GM06990 (cell line): ENCODE measurements at regions not wholly inside any gene's neighbourhood (a gene's known extent, or its start where the extent isn't known, plus 50 kb on each side); places are given as distances from the start of the nearest gene placed in this dataset.

Source experiments
- DNase-seq: peaks from one replicate; pipeline ENCODE4 v3.0.0-alpha.2; 2011; ENCODE audit not compliant: insufficient read length; ENCODE audit errors: extremely low read depth
- H3K27me3 ChIP-seq: replicated peaks from 2 replicates; pipeline ENCODE4 v1.6.0; 2011; ENCODE audit warnings: low read length; ENCODE audit not compliant: control insufficient read depth, insufficient read depth
- H3K36me3 ChIP-seq: 2 replicates; pipeline ENCODE4 v1.5.1; 2011; ENCODE audit warnings: low read length; ENCODE audit not compliant: control insufficient read depth, insufficient read depth
- H3K4me3 ChIP-seq: replicated peaks from 2 replicates; pipeline ENCODE4 v1.5.1; 2011; ENCODE audit warnings: low read depth, mild to moderate bottlenecking, control low read depth, low read length
- TF ChIP-seq, protein P1 (sequence below): IDR thresholded peaks from 2 replicates; pipeline ENCODE4 v1.5.1; 2011; ENCODE audit warnings: low read length, control low read depth, mild to moderate bottlenecking, inconsistent platforms; ENCODE audit not compliant: insufficient read depth, poor library complexity, severe bottlenecking

DNA sequence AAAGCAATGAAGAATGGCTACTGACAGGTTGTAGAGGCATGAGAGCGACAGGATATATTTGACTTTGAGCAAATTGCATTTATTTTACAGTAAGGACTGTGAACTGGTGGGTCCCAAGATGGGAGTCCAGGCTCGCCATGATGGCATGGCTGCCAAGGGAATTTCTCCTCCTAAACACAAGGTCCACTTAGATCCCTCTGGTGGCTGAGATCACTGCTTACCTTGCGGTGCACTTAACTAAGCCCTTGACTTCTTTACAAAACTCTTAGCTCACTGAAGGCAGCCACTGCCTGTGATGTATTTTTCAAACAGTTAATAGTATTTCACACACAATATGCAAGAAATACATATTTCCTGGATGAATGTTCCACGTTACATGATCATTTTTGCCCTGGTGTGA lies 50.3 kb upstream of the SORBS2 start:
- Histone ChIP-seq H3K27me3 (no peaks in the 10 kb centered on the region; the same call in 1 of the 2 replicates), H3K4me3 (no peak overlapping the region), H3K36me3 (no peaks in the 10 kb centered on the region)
- TF ChIP-seq, protein P1, sequence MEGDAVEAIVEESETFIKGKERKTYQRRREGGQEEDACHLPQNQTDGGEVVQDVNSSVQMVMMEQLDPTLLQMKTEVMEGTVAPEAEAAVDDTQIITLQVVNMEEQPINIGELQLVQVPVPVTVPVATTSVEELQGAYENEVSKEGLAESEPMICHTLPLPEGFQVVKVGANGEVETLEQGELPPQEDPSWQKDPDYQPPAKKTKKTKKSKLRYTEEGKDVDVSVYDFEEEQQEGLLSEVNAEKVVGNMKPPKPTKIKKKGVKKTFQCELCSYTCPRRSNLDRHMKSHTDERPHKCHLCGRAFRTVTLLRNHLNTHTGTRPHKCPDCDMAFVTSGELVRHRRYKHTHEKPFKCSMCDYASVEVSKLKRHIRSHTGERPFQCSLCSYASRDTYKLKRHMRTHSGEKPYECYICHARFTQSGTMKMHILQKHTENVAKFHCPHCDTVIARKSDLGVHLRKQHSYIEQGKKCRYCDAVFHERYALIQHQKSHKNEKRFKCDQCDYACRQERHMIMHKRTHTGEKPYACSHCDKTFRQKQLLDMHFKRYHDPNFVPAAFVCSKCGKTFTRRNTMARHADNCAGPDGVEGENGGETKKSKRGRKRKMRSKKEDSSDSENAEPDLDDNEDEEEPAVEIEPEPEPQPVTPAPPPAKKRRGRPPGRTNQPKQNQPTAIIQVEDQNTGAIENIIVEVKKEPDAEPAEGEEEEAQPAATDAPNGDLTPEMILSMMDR = no peak
- DNase-seq = no peak

DNA sequence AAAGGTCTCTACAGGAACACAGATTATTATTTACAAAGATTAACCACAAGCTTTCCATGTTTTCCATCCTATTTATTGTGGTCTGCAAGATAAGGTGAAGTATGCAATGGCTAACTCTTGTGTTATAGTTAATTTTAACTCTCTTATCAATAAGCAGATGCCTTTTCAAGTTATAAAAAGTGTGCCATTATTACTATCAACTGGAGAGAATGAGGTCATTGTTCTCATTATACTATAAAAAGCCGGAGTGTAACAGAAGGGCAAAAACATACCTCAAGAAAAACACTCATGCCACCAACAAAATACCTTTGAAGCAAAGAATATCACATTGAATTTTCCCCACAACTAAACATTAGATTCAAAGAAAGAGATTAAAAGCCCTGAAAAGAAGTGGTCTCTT lies 52.0 kb upstream of the SORBS2 start:
- TF ChIP-seq, protein P1 = no peak
- Histone ChIP-seq H3K27me3 (no peaks in the 10 kb centered on the region; the same call in 1 of the 2 replicates), H3K36me3 (no peaks in the 10 kb centered on the region), H3K4me3 (no peak overlapping the region)
- DNase-seq = no peak

DNA sequence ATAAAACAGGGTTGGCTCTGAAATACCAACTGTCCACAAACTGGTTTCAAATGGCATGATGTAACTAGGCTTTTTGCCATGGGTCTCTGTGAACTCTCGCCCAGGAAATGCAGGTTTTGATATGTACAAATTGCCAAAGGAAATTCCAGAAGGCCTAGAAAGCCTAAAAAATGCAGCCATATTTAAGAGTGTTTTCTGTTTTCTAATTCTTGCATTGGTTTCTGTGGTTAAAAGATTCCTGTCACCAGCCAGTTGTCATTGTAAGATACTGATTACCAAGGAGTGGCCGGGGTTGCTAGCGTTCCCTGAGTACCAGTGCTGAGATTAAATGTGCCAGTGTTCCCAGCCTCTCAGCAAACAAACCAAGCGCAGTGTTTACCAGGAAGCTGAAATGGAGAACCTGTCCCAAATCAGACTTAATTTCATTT lies 53.9 kb upstream of the SORBS2 start:
- H3K4me3 ChIP-seq = no peak overlapping the region
- TF ChIP-seq, protein P1 = no peak
- DNase-seq = no peak
- H3K36me3 ChIP-seq = no peaks in the 10 kb centered on the region
- H3K27me3 ChIP-seq = no peaks in the 10 kb centered on the region; the same call in 1 of the 2 replicates

DNA sequence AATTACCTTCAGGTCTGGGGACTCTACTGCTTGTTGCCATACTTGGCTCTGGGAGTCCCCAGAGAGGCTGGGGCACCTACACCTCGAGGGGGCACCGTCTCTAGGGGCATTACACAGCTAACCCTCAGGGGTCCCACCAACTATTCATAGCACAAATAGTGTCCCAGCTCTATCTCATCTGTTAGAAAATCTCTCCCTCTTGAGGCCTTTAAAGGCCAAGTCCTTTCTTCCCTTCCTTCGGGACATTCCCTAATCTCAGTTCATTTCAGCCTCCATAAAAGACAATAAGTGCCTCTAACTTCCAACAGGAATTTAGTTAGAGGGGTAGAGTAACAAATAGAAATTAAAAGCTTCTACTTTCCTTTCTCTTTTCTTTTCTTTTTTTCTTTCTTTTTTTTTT lies 55.8 kb upstream of the SORBS2 start:
- Histone ChIP-seq H3K27me3 (no peaks in the 10 kb centered on the region), H3K4me3 (no peak overlapping the region), H3K36me3 (no peaks in the 10 kb centered on the region)
- TF ChIP-seq, protein P1 = no peak
- no peak for DNase-seq

DNA sequence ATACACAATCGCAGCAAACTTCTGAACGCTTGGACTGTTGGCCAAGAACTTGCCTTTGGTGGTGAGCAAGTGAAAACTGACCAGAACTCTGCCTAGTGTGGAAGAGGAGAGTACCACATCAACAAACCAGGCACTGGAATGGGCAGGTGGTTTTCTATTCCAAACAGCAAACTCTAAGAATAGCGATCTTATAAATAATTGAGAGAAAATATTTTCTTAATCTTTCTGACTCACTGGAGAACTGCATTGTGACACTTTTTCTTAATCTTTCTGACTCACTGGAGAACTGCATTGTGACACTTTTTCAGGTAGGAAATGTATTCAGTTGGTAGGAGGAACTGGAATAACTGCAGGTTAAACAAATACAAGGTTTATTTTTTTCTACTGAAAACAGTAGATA lies 57.0 kb upstream of the SORBS2 start:
- TF ChIP-seq, protein P1 = no peak
- Histone ChIP-seq H3K36me3 (no peaks in the 10 kb centered on the region), H3K27me3 (no peaks in the 10 kb centered on the region), H3K4me3 (no peak overlapping the region)
- no peak for DNase-seq

DNA sequence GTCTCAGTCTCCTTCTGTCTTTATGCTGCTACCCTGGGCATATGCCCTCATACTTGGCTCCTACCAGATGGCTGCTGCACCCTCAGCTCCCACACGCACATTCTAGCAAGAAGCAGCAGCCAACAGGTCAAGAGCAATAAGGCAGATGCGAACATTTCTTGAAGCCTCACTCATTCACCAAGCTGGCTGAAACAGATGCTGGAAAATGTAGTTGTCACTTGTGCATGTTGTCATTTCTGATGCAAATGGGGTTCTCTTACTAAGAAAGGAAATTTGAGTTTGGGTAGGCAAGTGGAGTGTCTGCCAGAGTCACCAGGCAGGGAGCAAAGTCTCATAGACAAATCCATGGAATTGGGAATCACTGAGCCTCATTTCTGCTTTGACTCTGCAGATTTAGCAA lies 57.4 kb upstream of the SORBS2 start:
- Histone ChIP-seq H3K27me3 (no peaks in the 10 kb centered on the region), H3K4me3 (no peak overlapping the region), H3K36me3 (no peaks in the 10 kb centered on the region)
- DNase-seq = no peak
- TF ChIP-seq, protein P1 = no peak
